HG02943 (cell line): ENCODE measurements at regions not wholly inside any gene's neighbourhood (a gene's known extent, or its start where the extent isn't known, plus 50 kb on each side); places are given as distances from the start of the nearest gene placed in this dataset.
A peak's percentile ranks its signal among the peaks of the same experiment; 100 is the strongest.

Source experiments
- ATAC-seq: cut with Tn5 transposase; IDR thresholded peaks from one replicate; pipeline ENCODE4 v1.9.1; 2021; ENCODE audit warnings: mild to moderate bottlenecking, low read depth, moderate library complexity; ENCODE audit not compliant: unreplicated experiment

GRCh38 chr2:221197225-221197856, 374.8 kb downstream of the EPHA4 start:
- ATAC-seq = no peak

DNA sequence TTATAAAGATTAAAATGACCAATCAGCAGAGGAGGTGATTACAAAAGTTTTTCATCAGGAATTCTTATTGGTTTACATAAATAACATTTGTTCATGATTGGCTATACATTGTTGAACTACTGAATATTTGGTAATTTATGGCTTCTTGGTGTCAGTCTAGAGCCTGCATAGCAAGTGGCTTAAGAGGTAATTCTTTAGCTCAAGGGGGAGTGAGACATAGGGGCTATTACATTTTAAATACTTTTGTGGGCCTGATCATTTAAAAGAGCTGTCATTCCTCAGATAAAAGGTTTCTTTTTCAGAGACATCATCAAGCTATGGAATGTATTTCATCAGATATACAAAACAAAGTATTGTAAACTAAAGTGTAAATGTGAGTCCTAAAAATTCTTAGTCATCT, 373.8 kb downstream of the EPHA4 start:
- no peak for ATAC-seq

- no peak for ATAC-seq
These were observed 371.8 kb downstream of the EPHA4 start for GRCh38 chr2:221200184-221200839.

DNA sequence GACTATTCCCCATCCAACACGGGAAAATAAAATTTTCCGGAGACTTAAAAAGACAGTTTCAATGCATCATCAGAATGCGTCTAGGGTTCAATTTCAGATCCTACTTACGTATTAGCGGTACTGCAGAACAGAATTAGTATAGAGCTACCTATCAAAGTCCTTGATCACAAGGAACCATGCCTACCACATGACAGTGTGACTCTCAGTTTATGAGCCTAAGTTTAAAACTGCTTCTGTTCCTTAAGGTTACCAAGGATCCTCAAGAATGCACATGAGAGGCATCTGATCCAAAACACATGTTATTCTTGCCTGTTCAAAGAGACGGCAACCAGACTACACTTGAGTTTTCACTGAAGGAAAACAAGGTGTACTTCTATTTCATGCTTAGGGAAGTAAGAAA, 369.7 kb downstream of the EPHA4 start:
- no peak for ATAC-seq

- ATAC-seq = peak; percentile 96
These were observed 369.0 kb downstream of the EPHA4 start for GRCh38 chr2:221203125-221203524.

GRCh38 chr2:221203856-221204255, 368.2 kb downstream of the EPHA4 start:
- no peak for ATAC-seq

- no peak for ATAC-seq
These were observed 367.4 kb downstream of the EPHA4 start for GRCh38 chr2:221204699-221205098.

- ATAC-seq = no peak
These were observed 366.9 kb downstream of the EPHA4 start for GRCh38 chr2:221205103-221205673.

DNA sequence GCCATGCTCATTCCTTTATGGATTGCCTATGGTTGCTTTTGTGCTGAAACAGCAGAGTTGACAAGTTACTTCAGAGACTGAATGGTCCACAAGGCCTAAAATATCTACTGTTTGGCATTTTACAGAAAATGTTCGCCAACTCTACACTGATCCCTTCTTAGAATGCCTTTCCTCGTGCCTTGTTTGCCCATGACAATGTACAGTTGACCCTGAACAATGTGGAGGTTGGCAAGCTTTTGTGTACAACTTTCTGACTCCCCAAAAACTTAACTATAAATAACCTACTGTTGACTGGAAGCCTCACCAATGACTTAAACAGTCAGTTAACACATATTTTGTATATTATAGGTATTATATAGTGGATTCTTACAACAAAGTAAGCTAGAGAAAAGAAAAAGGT, 361.4 kb downstream of the EPHA4 start:
- no peak for ATAC-seq

DNA sequence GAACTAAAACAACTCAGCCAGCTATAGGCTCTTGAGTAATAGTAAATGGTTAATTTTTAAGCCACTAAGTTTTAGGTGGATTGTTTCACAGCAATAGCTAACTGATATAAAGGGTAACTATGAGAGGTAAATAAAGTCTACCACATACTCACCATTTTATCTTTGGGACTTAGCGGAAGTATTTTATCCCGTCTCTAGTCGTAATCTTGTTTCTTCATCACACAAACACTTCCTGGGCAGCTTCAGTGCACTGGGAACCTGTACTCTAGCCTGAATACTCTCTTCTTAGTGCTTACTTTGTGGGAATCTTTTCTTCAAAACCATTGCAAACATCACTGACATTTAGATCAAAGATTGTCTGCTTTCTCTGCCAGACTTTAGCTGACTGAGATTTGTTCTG, 360.5 kb downstream of the EPHA4 start:
- no peak for ATAC-seq

DNA sequence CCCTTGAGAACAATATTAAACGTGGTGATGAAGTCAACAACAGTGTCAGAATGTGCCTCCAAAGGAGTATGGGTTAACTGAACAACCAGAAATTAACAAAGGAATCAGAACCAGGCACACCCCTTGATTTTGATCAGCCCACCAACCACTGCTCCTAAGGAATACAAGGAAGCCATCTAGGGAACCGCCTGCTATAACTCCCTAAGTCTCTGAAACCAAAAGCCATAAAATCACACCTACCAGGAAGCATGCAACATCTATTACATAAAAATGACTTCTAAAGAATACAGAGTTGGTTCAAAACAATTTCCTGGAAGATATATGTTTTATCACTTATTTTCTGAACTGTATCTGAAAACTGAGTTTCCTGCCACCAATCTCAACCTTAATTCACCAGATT, 360.0 kb downstream of the EPHA4 start:
- no peak for ATAC-seq

DNA sequence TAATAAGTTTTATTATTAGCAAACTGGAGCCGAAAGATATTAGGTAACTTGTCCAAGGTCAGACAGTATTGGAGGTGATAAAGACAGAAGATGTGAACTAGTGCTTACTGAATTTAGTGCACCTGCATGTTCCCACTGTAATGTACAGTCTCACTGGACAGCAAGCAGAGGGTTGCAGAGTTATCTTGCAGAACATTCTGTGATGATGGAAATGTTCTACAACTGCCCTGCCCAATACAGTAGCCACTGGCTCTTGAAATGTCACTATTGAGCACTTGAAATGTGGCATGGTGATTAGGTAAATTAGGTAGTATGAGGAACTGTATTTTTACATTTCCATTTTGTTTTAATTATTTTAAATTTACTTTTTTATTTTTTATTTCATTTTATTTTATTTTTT, 356.6 kb downstream of the EPHA4 start:
- no peak for ATAC-seq

- ATAC-seq = no peak
These were observed 355.5 kb downstream of the EPHA4 start for GRCh38 chr2:221216636-221217035.

- no peak for ATAC-seq
These were observed 346.4 kb downstream of the EPHA4 start for GRCh38 chr2:221225752-221226151.

- ATAC-seq = no peak
These were observed 343.8 kb downstream of the EPHA4 start for GRCh38 chr2:221228214-221228769.

DNA sequence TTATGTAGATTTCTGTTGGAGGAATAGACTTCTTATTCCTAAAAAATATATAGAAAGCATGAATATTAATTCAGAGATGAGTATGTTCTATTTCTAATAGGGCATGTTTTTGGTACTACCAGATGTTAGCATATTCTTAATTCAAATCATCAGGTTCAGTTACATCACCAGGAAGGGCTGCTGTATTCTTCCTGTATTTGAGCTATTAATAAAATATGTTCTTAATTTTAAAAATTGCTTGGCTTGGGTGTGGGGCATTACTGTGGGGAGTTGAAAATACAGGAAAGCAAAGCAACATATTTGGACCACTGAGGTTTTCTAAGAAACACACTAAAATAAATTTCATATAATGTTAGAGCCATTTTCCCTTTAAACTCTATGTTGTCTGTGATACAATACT, 343.0 kb downstream of the EPHA4 start:
- no peak for ATAC-seq

- ATAC-seq = no peak
These were observed 340.6 kb downstream of the EPHA4 start for GRCh38 chr2:221231511-221231910.

DNA sequence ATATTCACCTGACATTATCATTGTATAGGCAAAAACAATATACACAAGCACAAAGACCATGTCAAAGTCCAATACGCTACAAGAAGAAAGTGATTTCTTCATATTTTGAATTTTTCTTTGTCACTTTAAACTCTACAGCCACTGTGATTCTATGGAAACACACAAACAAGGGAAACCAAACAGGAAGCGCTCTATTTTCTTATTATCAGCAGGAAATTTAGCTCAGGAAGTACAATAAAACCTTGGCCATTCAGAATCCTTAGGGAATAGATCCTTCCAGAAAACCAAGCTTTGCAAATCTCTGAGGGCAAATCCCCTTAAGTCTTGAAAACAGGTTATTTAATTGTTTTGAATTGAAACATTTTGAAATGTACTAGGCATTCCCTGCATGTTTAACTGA, 336.2 kb downstream of the EPHA4 start:
- ATAC-seq = no peak

DNA sequence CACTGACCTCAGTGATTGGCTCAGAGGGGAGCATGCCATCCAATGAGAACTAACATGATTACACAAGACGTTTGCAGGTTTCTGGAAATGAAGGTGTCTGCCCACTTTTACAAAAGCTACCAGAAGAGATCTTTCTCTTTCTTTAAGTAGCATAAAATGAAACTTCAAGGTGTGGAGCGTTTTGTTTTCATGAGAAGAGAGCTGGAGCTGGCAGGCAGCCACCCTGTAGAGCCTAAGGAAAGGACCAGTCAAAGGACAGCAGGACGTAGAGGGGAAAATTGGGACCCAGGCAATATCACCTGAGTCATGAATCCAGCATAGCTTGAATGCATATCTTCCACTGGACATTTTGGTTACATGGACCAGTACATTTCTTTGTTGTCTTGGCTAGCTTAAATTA, 331.0 kb downstream of the EPHA4 start:
- ATAC-seq = no peak

- ATAC-seq = no peak
These were observed 328.3 kb downstream of the EPHA4 start for GRCh38 chr2:221243771-221244170.

DNA sequence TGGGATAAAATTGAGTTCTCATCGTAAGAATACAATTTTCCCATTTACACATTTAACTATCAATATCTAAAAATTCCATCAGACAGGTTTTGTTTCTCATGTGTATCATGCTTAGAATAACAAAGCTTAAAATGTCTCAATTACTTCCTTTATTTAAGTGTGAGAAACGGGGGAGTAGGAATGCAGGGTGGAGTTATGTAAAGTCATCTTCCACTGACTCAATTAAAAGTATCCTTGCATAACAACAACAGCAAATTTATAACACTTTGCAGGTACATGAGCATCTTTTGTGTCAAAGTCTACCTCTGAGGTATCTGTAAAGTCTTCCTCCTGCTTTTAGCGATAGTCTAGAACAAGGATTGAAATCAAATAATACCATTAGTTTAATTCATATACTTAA, 327.1 kb downstream of the EPHA4 start:
- no peak for ATAC-seq

GRCh38 chr2:221245772-221246171, 326.3 kb downstream of the EPHA4 start:
- no peak for ATAC-seq
